HCT116 (cell line): ENCODE measurements at regions not wholly inside any gene's neighbourhood (a gene's known extent, or its start where the extent isn't known, plus 50 kb on each side); places are given as distances from the start of the nearest gene placed in this dataset.

ENCODE experiments used
- ATAC-seq: fragments of 200-7000 bp; cut with Tn5 transposase; 2 replicates; pipeline ENCODE4 v1.9.1; 2020; ENCODE audit warnings: mild to moderate bottlenecking, moderate library complexity
- BruUV-seq: library from RNA; stranded (reverse); fragments of 400-500 nt; replicated peaks from 2 replicates; lab custom pipeline; 2021; lab: Mats Ljungman, UMichigan
- CTCF ChIA-PET: fragments of 300-600 bp; sonication (Branson Sonifier 250); formaldehyde crosslinking; loops from one replicate; lab custom pipeline; 2021; ENCODE audit warnings: antibody characterized with exemption; lab: Charles Lee
- POLR2A ChIA-PET: fragments of 300-600, 350-600 bp; sonication (Branson Sonifier 250); formaldehyde crosslinking; loops from one replicate; lab custom pipeline; 2021; ENCODE audit warnings: antibody characterized with exemption; lab: Charles Lee
- RAD21 ChIA-PET, 2 experiments: fragments of 300-600 bp; sonication (Branson Sonifier 250); formaldehyde crosslinking; loops; one replicate each; lab custom pipeline; 2023; ENCODE audit warnings: low total read pairs in 2 of 2; ENCODE audit not compliant: uncharacterized antibody in 2 of 2, unreplicated experiment in 2 of 2, low non-redundant PET in 1 of 2; lab: Charles Lee
- DNase-seq: peaks from one replicate; pipeline ENCODE4 v3.0.0-alpha.2; 2010; ENCODE audit warnings: low read depth, low spot score
- H2AFZ ChIP-seq: fragments of 200-600 bp; shearing (Covaris generic), sonication (generic); 2 replicates; pipeline ENCODE4 v1.6.1; 2017; ENCODE audit warnings: low read depth, mixed run types, mixed read lengths, antibody characterized with exemption, low read length; ENCODE audit not compliant: poor library complexity, severe bottlenecking
- H3K27ac ChIP-seq: 2 replicates; pipeline ENCODE4 v1.5.1; 2012; ENCODE audit warnings: low read depth, low read length
- H3K27me3 ChIP-seq: fragments of 200-600 bp; sonication (generic); 2 replicates; pipeline ENCODE4 v1.6.1; 2016; ENCODE audit warnings: mixed run types, low read length, mixed read lengths; ENCODE audit not compliant: insufficient read depth
- H3K36me3 ChIP-seq, 2 experiments: fragments of 200-500 bp in 1 of 2; fragments of 200-600 bp in 1 of 2; sonication (Bioruptor generic) in 1 of 2; sonication (generic) in 1 of 2; 2 replicates each; pipeline versions ENCODE4 v1.5.1 to v1.6.1; 2014 to 2016; ENCODE audit warnings: low read length in 2 of 2, inconsistent platforms in 1 of 2, mixed read lengths in 1 of 2, mixed run types in 1 of 2; ENCODE audit not compliant: insufficient read depth in 2 of 2, control insufficient read depth in 1 of 2
- H3K4me1 ChIP-seq, 2 experiments: fragments of 200-600 bp in 1 of 2; sonication (generic) in 1 of 2; 2 replicates each; pipeline versions ENCODE4 v1.5.1 to v1.6.1; 2012 to 2017; ENCODE audit warnings: low read length in 2 of 2, inconsistent platforms in 1 of 2, mild to moderate bottlenecking in 1 of 2, mixed read lengths in 1 of 2, mixed run types in 1 of 2, moderate library complexity in 1 of 2; ENCODE audit not compliant: insufficient read depth in 2 of 2, control insufficient read depth in 1 of 2
- H3K4me2 ChIP-seq: fragments of 200-600 bp; sonication (generic); 2 replicates; pipeline ENCODE4 v1.6.1; 2017; ENCODE audit warnings: mixed run types, low read length, mixed read lengths
- H3K4me3 ChIP-seq, 2 experiments: fragments of 200-600 bp in 1 of 2; sonication (generic) in 1 of 2; replicated peaks in 1 of 2; 2 replicates each; pipeline ENCODE4 v1.5.1; 2011 to 2016; ENCODE audit warnings: low read length in 2 of 2, control low read depth in 1 of 2, low read depth in 1 of 2, mild to moderate bottlenecking in 1 of 2, mixed read lengths in 1 of 2, mixed run types in 1 of 2
- H3K79me2 ChIP-seq: fragments of 200-600 bp; sonication (generic); 2 replicates; pipeline ENCODE4 v1.6.1; 2017; ENCODE audit warnings: mild to moderate bottlenecking, mixed run types, low read length, moderate library complexity, mixed read lengths; ENCODE audit not compliant: insufficient read depth
- H3K9ac ChIP-seq: fragments of 200-600 bp; sonication (generic); 2 replicates; pipeline ENCODE4 v1.6.1; 2016; ENCODE audit warnings: low read length, mixed read lengths
- H3K9me2 ChIP-seq: fragments of 200-600 bp; sonication (generic), shearing (Covaris generic); 2 replicates; pipeline ENCODE4 v1.6.1; 2017; ENCODE audit warnings: mixed run types, mild to moderate bottlenecking, moderate library complexity; ENCODE audit not compliant: insufficient read depth
- H3K9me3 ChIP-seq, 2 experiments: fragments of 200-500 bp in 1 of 2; fragments of 200-600 bp in 1 of 2; sonication (Bioruptor generic) in 1 of 2; sonication (generic) in 1 of 2; 2 replicates each; pipeline ENCODE4 v1.6.1; 2014 to 2017; ENCODE audit warnings: low read length in 2 of 2, mixed read lengths in 2 of 2, inconsistent platforms in 1 of 2, low read depth in 1 of 2, mild to moderate bottlenecking in 1 of 2, mixed run types in 1 of 2, moderate library complexity in 1 of 2; ENCODE audit not compliant: control insufficient read depth in 1 of 2, insufficient read depth in 1 of 2
- H4K20me1 ChIP-seq: fragments of 200-600 bp; sonication (generic), shearing (Covaris generic); 2 replicates; pipeline ENCODE4 v1.6.1; 2017; ENCODE audit warnings: mixed run types, mild to moderate bottlenecking, moderate library complexity; ENCODE audit not compliant: insufficient read depth
- ATF3 ChIP-seq: IDR thresholded peaks from 2 replicates; pipeline ENCODE4 v1.6.1; 2012
- CTCF ChIP-seq, 3 experiments: fragments of 200-600 bp in 1 of 3; sonication (generic) in 1 of 3; IDR thresholded peaks in 2 of 3; conservative IDR thresholded peaks in 1 of 3; 2 replicates each; pipeline ENCODE4 v1.5.1; 2012 to 2017; ENCODE audit warnings: low read depth in 2 of 3, low read length in 2 of 3, antibody characterized with exemption in 1 of 3, borderline replicate concordance in 1 of 3, control low read depth in 1 of 3, mild to moderate bottlenecking in 1 of 3, mixed read lengths in 1 of 3, mixed run types in 1 of 3, moderate library complexity in 1 of 3; ENCODE audit not compliant: insufficient read depth in 1 of 3
- EGR1 ChIP-seq: IDR thresholded peaks from 2 replicates; pipeline ENCODE4 v1.6.1; 2012; ENCODE audit warnings: low read depth
- POLR2A ChIP-seq: IDR thresholded peaks from 2 replicates; pipeline ENCODE4 v1.7.0; 2011; ENCODE audit warnings: borderline replicate concordance; ENCODE audit not compliant: insufficient read depth, insufficient read length; ENCODE audit errors: extremely low read depth
- SIN3A ChIP-seq: IDR thresholded peaks from 2 replicates; pipeline ENCODE4 v1.6.1; 2012; ENCODE audit warnings: low read depth
- SP1 ChIP-seq: IDR thresholded peaks from 2 replicates; pipeline ENCODE4 v1.6.1; 2012; ENCODE audit warnings: low read depth
- SRF ChIP-seq: IDR thresholded peaks from 2 replicates; pipeline ENCODE4 v1.6.1; 2012; ENCODE audit warnings: low read depth
- TCF7L2 ChIP-seq: IDR thresholded peaks from 2 replicates; pipeline ENCODE4 v1.7.0; 2011; ENCODE audit warnings: borderline replicate concordance, inconsistent platforms; ENCODE audit not compliant: insufficient read depth, insufficient read length; ENCODE audit errors: extremely low read depth
- YY1 ChIP-seq: IDR thresholded peaks from 2 replicates; pipeline ENCODE4 v1.6.1; 2011; ENCODE audit warnings: low read length, low read depth, moderate library complexity, mild to moderate bottlenecking; ENCODE audit not compliant: insufficient replicate concordance; ENCODE audit errors: extremely low read depth
- ZFX ChIP-seq: fragments of 450-650 bp; IDR thresholded peaks from 2 replicates; pipeline ENCODE4 v1.6.1; 2017
- intact Hi-C: fragments of 100-400 bp; cut with micrococcal nuclease; formaldehyde crosslinking; loops from 2 replicates; pipeline ENCODE4 v1.10.0; 2022

- Histone ChIP-seq H3K4me2 (no peak overlapping the region), H3K9me3 (no peaks in the 10 kb centered on the region), H3K27me3 (no peaks in the 10 kb centered on the region)
- no TSS peak for BruUV-seq
- ATAC-seq, result no peak
- CTCF ChIA-PET, result no interaction called here
- intact Hi-C loops, result no loop called here
- TF ChIP-seq SRF, result no peak
- TF ChIP-seq CTCF (IDR thresholded peaks at IDR 0.05 in 2 of 3, conservative IDR thresholded peaks at IDR 0.05 in 1 of 3; ENCODE audit: borderline replicate concordance in 1 of 3, insufficient read depth in 1 of 3, low read depth in 2 of 3, low read length in 2 of 3), result no peak
- TF ChIP-seq POLR2A, result no peak
- no peak for TF ChIP-seq ZFX
- no peak for TF ChIP-seq ATF3
- TF ChIP-seq SIN3A, result no peak
- TF ChIP-seq SP1, result no peak
- no peak for TF ChIP-seq YY1
- TF ChIP-seq EGR1, result no peak
- TF ChIP-seq TCF7L2, result no peak
- TF ChIP-seq, all 23 proteins: peak for 0
- no peak for DNase-seq
- Histone ChIP-seq H3K36me3 (no peaks in the 10 kb centered on the region), H3K9me2 (no peaks in the 10 kb centered on the region), H4K20me1 (no peaks in the 10 kb centered on the region), H3K79me2 (no peaks in the 10 kb centered on the region), H3K4me3 (no peak overlapping the region), H2AFZ (no peak overlapping the region), H3K9ac (no peak overlapping the region), H3K4me1 (peaks cover 4% of the 10 kb centered on the region in 2 experiments; a peak in 3 of 4 replicates), H3K27ac (no peak overlapping the region)
- ChIA-PET RAD21 (no interaction called here), POLR2A (no interaction called here)
Measured at GRCh38 chr2:160672211-160672610, 178.6 kb upstream of the RBMS1 start.
